LNCaP clone FGC (cell line): ENCODE measurements at regions not wholly inside any gene's neighbourhood (a gene's known extent, or its start where the extent isn't known, plus 50 kb on each side); places are given as distances from the start of the nearest gene placed in this dataset.
"Not testable (repeated sequence)": the region's sequence is repeated elsewhere in the genome, so short reads cannot be mapped to it uniquely, and the experiment has no call there.

ENCODE experiments used
- DNase-seq: peaks from one replicate; pipeline ENCODE4 v3.0.0-alpha.2; 2011; ENCODE audit warnings: low read depth
- H3K4me3 ChIP-seq: 2 replicates; pipeline ENCODE4 v1.5.1; 2011; ENCODE audit warnings: mild to moderate bottlenecking, low read depth, low read length, control low read depth
- TF ChIP-seq, protein P1 (sequence below): IDR thresholded peaks from 2 replicates; pipeline ENCODE4 v1.5.1; 2012; ENCODE audit warnings: mild to moderate bottlenecking; ENCODE audit not compliant: control insufficient read depth, insufficient read depth; ENCODE audit errors: extremely low read depth

- H3K4me3 ChIP-seq, result no peak overlapping the region
- no peak for DNase-seq
- TF ChIP-seq, protein P1, sequence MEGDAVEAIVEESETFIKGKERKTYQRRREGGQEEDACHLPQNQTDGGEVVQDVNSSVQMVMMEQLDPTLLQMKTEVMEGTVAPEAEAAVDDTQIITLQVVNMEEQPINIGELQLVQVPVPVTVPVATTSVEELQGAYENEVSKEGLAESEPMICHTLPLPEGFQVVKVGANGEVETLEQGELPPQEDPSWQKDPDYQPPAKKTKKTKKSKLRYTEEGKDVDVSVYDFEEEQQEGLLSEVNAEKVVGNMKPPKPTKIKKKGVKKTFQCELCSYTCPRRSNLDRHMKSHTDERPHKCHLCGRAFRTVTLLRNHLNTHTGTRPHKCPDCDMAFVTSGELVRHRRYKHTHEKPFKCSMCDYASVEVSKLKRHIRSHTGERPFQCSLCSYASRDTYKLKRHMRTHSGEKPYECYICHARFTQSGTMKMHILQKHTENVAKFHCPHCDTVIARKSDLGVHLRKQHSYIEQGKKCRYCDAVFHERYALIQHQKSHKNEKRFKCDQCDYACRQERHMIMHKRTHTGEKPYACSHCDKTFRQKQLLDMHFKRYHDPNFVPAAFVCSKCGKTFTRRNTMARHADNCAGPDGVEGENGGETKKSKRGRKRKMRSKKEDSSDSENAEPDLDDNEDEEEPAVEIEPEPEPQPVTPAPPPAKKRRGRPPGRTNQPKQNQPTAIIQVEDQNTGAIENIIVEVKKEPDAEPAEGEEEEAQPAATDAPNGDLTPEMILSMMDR, result no peak
Observed at GRCh38 chr7:125966278-125967048, 1036.8 kb upstream of the POT1 start.

- H3K4me3 ChIP-seq, result no peak overlapping the region
- TF ChIP-seq, protein P1, result no peak
- no peak for DNase-seq
Observed at GRCh38 chr7:125934955-125935354, 1005.3 kb upstream of the POT1 start.

DNA sequence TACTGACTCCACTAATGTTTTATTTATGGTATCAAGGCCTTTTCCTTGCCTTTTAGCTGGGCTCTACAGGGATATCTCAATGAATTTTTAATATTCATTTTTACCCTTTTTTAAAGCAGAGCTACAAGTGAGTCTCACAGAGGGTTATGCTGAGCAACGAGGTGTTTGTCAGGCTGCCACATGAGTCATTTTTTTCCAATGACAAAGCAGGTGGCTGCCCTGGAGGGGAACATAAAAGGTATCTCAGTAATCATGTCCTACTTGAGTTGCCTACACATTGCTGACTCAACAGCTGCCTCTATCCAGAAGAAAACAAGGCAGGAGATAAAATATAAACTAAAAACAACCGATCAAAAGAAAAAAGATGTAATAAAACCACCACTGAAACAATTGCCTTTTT is 1004.9 kb upstream of the POT1 start:
- H3K4me3 ChIP-seq, result no peak overlapping the region
- no peak for DNase-seq
- TF ChIP-seq, protein P1, result no peak

DNA sequence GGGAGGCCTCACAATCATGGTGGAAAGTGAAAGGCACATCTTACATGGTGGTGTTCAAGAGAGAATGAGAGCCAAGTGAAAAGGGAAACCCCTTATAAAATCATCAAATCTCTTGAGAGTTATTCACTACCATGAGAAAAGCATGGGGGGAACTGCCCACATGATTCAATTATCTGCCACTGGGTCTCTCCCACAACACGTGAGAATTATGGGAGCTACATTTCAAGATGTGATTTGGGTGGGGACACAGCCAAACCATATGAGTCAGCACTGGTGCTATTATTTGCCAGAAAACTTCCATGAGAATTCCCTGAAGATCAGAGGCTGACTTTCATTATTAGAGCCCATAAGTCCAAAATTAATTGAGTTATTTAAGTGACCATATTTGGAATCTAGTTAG is 1001.2 kb upstream of the POT1 start:
- TF ChIP-seq, protein P1, result no peak
- no peak overlapping the region for H3K4me3 ChIP-seq
- DNase-seq, result no peak

GRCh38 chr7:125927556-125927955 is 997.9 kb upstream of the POT1 start:
- TF ChIP-seq, protein P1, result no peak
- H3K4me3 ChIP-seq, result no peak overlapping the region
- no peak for DNase-seq

- TF ChIP-seq, protein P1, result no peak
- no peak overlapping the region for H3K4me3 ChIP-seq
- no peak for DNase-seq
Observed at GRCh38 chr7:125926621-125927020, 997.0 kb upstream of the POT1 start.

GRCh38 chr7:125924037-125924436 is 994.4 kb upstream of the POT1 start:
- DNase-seq, result no peak
- TF ChIP-seq, protein P1, result no peak
- H3K4me3 ChIP-seq, result no peak overlapping the region

- DNase-seq, H3K4me3 ChIP-seq: not testable (repeated sequence)
Observed at GRCh38 chr7:125915381-125915948, 985.8 kb upstream of the POT1 start.
